AG09319 (cell line): ENCODE measurements at regions not wholly inside any gene's neighbourhood (a gene's known extent, or its start where the extent isn't known, plus 50 kb on each side); places are given as distances from the start of the nearest gene placed in this dataset.

Source experiments
- DNase-seq: peaks from one replicate; pipeline ENCODE4 v3.0.0-alpha.2; 2010; ENCODE audit warnings: low read depth; ENCODE audit errors: extremely low read depth
- TF ChIP-seq, protein P1 (sequence below): IDR thresholded peaks from 2 replicates; pipeline ENCODE4 v1.5.1; 2011; ENCODE audit warnings: low read depth, mild to moderate bottlenecking, inconsistent platforms, low read length, moderate library complexity

DNA sequence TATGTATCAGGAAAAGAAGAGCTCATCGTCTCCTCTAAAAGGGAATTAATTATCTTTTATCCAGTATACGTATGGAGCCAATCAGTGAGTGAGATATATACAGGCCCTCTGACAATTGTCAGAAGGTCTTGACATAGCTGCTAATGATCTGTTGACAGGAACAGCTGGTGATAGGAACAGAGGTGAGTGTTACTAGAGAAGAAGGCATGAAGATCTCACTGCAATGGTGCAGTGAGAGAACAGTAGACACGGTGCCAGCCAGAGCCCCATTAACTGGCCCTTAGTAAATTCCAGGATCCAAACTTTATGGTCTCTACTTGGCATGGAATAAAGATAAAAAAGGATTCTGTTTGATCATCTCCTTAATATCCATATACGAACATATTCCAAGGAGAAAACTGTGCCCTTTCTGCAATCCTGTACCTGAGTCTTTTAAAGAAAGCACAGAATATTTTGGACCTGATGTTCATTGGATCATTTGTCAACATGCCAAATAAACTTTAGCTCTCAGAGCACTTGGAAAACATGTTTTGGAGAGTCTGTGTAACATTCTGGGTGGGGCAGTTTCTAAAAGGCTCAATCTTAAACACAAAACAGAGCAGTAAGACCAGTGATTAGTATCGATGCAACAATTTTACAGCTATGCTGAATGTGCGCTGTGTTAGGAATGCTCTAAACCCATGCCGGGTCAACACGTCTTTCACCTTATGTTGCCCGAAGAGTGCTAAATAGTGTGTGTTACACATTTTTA lies 135.8 kb upstream of the CITED2 start:
- TF ChIP-seq, protein P1, sequence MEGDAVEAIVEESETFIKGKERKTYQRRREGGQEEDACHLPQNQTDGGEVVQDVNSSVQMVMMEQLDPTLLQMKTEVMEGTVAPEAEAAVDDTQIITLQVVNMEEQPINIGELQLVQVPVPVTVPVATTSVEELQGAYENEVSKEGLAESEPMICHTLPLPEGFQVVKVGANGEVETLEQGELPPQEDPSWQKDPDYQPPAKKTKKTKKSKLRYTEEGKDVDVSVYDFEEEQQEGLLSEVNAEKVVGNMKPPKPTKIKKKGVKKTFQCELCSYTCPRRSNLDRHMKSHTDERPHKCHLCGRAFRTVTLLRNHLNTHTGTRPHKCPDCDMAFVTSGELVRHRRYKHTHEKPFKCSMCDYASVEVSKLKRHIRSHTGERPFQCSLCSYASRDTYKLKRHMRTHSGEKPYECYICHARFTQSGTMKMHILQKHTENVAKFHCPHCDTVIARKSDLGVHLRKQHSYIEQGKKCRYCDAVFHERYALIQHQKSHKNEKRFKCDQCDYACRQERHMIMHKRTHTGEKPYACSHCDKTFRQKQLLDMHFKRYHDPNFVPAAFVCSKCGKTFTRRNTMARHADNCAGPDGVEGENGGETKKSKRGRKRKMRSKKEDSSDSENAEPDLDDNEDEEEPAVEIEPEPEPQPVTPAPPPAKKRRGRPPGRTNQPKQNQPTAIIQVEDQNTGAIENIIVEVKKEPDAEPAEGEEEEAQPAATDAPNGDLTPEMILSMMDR: no peak
- DNase-seq: no peak

DNA sequence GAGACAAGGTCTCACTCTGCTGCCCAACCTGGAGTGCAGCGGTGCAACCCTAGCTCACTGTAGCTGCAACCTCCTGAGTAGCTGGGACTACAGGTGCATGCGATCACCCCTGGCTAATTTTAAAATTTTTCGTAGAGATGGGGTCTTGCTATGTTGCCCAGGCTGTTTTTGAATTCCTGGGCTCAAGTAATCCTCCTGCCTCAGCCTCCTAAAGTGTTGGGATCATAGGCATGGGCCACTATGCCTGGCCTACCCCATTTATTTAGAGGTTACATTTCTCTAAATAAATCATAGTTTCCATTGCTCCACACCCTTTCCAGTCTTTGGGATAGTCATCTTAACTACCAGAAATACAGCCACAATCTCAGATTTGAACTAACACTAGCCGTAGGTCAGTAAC lies 134.7 kb upstream of the CITED2 start:
- TF ChIP-seq, protein P1: no peak
- DNase-seq: no peak

- no peak for DNase-seq
- TF ChIP-seq, protein P1: no peak
Observed at GRCh38 chr6:139508576-139508975, 134.1 kb upstream of the CITED2 start.

DNA sequence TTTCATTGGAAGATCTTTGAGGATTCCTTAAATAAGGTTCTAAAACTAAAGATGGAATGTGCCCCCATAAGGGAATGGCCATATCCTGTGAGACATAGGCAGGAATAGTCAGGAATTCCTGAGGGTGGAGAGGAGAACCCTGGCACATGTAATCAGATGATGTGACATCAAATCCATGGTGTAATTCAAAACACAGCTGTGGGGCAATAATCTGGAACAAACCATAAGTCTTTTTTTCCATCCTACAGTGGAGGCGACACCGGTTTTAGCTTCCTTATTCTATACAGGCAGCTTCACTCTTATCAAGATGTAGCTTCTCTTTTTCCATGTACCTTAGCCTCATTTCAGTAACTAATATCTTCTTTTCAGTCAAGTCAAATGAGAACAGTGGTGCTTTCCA lies 133.6 kb upstream of the CITED2 start:
- TF ChIP-seq, protein P1: no peak
- no peak for DNase-seq

- TF ChIP-seq, protein P1: no peak
- DNase-seq: no peak
Observed at GRCh38 chr6:139500977-139501376, 126.5 kb upstream of the CITED2 start.

DNA sequence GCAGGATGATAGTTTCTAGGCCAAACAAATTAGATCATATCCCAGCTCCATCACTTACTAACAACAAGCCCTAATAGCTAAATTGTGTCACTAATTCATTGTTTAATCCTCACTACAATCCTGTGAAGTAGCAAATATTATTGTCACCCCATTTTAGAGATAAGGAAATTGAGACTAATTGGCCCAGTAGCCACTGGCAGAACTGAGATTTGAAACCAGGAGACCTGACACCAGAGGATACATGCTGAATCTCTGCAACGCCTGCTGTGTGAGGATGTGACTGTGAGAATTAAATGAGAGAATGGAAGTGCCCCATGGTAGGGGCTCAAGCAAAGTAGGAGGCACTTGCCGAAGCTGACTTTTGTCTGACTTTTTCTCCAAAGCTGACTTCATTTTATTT lies 124.3 kb upstream of the CITED2 start:
- no peak for DNase-seq
- TF ChIP-seq, protein P1: no peak

DNA sequence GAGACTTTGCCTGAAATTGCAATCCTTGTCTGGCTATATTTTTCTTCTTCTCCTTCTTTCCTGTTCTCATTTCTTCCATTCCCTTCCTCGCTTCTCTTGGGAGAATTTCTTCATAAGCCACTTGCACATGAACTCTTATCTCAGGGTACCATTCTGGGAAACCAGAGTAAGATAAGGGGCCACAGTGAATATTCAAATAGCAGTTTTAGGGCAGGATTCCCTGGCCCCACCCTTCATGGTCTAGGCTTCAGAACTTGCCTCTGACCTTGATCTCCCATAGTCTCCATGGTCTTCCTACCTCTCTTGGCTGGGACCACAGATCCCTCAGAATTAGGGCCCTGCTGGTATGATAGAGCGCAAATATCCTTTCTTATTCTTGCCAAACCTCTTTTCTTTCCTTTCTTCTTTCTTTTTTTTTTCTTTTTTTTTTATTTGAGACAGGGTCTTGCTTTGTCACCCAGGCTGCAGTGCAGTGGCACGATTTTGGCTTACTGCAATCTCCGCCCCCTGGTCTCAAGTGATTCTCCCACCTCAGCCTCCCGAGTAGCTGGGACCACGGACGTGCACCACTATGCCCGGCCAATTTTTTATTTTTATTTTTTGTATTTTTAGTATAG lies 123.0 kb upstream of the CITED2 start:
- TF ChIP-seq, protein P1: no peak
- DNase-seq: no peak
